ENCODE measurements at regions not wholly inside any gene's neighbourhood (a gene's known extent, or its start where the extent isn't known, plus 50 kb on each side); places are given as distances from the start of the nearest gene placed in this dataset.

DNA sequence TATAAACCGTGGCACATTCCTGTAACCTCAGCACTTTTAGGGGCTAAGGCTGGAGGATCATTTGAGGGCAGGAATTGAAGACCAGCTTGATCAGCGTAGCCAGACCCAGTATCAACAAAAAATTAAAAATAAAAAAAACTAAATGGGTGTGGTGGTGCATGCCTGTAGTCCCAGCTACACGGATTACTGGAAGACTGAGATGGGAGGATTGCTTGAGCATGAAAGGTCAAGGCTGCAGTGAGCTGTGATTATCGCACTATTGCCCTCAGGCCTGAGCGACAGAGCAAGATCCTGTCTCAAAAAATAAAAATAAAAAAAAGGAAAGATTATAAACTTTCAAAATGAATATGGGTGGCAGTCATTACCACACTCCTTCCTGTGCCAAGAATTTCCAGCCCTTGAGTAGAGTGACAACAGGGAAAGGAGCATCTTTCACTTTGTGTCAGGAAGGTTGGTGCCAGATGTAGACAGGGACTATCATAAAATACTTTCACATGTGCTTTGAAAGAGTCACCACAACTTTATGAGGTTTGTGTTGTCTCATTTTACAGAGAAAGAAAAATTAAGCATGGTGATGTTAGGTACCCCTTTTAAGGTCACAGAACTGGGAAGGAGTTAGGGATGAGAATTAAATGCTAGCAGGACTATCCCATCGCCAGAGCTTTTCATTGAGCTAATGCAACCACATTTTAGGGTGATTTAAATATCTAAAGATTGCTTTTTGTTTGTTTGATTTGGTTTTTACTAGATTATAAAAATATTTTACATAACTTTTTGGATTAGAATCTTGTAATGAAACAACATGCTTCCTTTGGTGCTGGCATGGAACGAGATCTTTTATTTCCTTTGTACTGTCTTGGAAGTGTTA is 1617.4 kb upstream of the ACVR2A start:
- TF ChIP-seq, protein P1, sequence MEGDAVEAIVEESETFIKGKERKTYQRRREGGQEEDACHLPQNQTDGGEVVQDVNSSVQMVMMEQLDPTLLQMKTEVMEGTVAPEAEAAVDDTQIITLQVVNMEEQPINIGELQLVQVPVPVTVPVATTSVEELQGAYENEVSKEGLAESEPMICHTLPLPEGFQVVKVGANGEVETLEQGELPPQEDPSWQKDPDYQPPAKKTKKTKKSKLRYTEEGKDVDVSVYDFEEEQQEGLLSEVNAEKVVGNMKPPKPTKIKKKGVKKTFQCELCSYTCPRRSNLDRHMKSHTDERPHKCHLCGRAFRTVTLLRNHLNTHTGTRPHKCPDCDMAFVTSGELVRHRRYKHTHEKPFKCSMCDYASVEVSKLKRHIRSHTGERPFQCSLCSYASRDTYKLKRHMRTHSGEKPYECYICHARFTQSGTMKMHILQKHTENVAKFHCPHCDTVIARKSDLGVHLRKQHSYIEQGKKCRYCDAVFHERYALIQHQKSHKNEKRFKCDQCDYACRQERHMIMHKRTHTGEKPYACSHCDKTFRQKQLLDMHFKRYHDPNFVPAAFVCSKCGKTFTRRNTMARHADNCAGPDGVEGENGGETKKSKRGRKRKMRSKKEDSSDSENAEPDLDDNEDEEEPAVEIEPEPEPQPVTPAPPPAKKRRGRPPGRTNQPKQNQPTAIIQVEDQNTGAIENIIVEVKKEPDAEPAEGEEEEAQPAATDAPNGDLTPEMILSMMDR (IDR thresholded peaks at IDR 0.05; ENCODE audit: extremely low read depth, insufficient read depth, missing control alignments), result no peak
- in situ Hi-C loops (cut with MboI; ENCODE audit: low pct_unique_long_range_greater_than_20kb, low sequenced_read_pairs, unreplicated experiment), result no loop called here
- DNase-seq (ENCODE audit: low spot score), result no peak

DNA sequence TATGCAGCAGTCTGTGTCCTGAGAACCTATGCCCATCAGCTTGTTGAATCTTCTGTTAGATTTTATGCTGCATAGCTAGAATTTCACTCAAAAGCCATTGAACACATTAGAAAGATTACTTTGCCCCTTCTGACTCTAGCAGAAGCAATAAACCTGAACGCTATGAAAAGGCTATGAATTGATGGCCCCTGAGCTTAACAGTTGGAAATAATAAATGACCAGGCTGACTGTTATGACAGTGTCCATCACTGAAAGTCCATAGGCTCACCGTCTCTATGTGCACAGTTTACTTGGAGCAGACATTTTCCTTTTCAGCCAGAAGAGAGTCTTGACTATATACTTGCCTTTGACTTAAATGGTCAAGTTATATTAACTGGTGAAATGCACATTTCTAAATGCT is 1618.8 kb upstream of the ACVR2A start:
- no peak for DNase-seq (ENCODE audit: low spot score)
- TF ChIP-seq, protein P1 (IDR thresholded peaks at IDR 0.05; ENCODE audit: extremely low read depth, insufficient read depth, missing control alignments), result no peak
- in situ Hi-C loops (cut with MboI; ENCODE audit: low pct_unique_long_range_greater_than_20kb, low sequenced_read_pairs, unreplicated experiment), result no loop called here

DNA sequence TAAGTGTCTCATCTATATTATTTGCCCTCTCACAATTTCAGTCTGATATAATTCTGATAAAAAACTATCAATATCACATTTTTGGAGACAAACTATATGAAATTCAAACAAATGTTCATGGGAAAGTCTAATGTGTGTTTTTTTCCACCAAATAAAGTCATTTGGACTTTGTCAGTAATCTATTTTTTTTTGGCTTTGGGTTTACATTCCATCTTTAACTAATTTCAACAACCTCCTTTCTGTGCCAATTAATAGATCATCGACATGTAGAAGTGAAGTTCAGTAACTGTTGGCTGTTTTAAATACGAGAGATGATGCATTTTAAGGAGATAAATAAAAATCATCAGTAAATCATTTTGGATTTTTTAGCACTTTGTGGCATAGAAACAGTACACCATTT is 1623.0 kb upstream of the ACVR2A start:
- in situ Hi-C loops (cut with MboI; ENCODE audit: low pct_unique_long_range_greater_than_20kb, low sequenced_read_pairs, unreplicated experiment), result no loop called here
- no peak for DNase-seq (ENCODE audit: low spot score)
- TF ChIP-seq, protein P1 (IDR thresholded peaks at IDR 0.05; ENCODE audit: extremely low read depth, insufficient read depth, missing control alignments), result no peak

DNA sequence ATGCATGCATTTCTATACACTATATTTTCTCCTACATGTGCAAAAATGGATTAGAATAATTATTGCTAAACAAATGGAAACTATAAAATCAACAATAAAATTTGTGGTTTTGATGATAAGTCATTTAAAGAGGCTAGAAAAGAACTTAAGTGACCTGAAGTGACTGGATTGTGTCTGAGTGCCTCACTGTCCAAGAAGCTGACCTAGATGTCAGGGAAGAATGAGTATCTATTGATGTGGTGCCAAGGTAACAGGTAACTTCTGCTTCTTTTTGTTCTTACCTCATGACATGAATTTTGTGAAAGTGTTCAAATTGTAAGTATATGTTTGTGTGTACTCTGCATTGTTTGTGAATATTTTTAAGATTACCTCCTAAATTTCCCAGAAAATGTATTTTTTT is 1623.9 kb upstream of the ACVR2A start:
- DNase-seq (ENCODE audit: low spot score), result no peak
- in situ Hi-C loops (cut with MboI; ENCODE audit: low pct_unique_long_range_greater_than_20kb, low sequenced_read_pairs, unreplicated experiment), result no loop called here
- TF ChIP-seq, protein P1 (IDR thresholded peaks at IDR 0.05; ENCODE audit: extremely low read depth, insufficient read depth, missing control alignments), result no peak

DNA sequence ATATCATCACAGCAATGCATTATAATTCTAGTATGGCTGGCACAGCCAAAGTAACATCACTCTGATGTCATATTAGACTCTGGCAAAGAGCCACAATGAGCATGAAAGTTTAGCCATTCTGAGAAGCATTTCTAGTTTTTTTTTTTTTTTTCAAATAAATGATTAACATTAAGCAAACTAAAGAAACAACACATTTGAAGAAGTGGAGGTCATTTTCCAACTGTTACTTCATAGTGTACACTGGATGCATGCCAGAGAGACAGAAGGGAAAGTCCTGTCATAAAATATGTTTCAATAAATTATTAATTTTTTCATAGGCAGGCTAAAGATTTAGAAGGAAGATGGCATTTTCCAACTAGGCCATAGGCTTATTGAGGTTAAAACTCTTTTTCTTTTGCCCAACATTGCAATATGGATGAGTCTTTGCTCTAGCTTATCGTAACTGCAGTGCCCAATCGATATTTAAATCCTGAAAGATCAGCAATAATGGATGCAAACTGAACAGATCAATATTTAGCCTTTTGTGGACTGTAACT is 1630.4 kb upstream of the ACVR2A start:
- in situ Hi-C loops (cut with MboI; ENCODE audit: low pct_unique_long_range_greater_than_20kb, low sequenced_read_pairs, unreplicated experiment), result no loop called here
- no peak for DNase-seq (ENCODE audit: low spot score)
- TF ChIP-seq, protein P1 (IDR thresholded peaks at IDR 0.05; ENCODE audit: extremely low read depth, insufficient read depth, missing control alignments), result no peak

DNA sequence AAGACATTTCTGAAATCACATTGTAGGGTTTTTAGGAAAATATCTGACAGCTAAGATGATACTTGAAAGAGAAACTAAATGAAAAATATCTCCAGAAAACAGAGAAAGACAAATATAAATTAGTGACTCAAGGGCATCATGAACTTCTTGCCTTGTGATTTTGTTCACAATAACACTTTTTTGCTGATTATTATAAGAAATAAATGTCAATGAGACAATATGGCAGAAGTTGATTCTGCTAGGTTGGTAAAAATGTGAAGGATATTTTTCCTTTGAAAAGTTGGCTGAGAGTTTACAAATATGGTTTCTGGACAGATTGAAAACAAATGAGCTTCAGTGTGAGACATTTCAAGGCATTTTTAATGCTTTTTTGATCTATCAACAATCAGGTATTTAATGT is 1631.2 kb upstream of the ACVR2A start:
- in situ Hi-C loops (cut with MboI; ENCODE audit: low pct_unique_long_range_greater_than_20kb, low sequenced_read_pairs, unreplicated experiment), result no loop called here

More for the DNA sequence above, 1631.2 kb upstream of the ACVR2A start:
- no peak for DNase-seq (ENCODE audit: low spot score)
- TF ChIP-seq, protein P1 (IDR thresholded peaks at IDR 0.05; ENCODE audit: extremely low read depth, insufficient read depth, missing control alignments), result no peak

Measured in GM13977 (cell line).